Endothelial cell of umbilical vein (primary cell): ENCODE measurements at regions not wholly inside any gene's neighbourhood (a gene's known extent, or its start where the extent isn't known, plus 50 kb on each side); places are given as distances from the start of the nearest gene placed in this dataset.

Source experiments
- BruUV-seq: library from RNA; stranded (reverse); fragments of 400-500 nt; replicated peaks from 2 replicates; lab custom pipeline; 2021; lab: Mats Ljungman, UMichigan
- CTCF ChIA-PET: fragments of 300-600, 350-600 bp; sonication (Branson Sonifier 250); formaldehyde crosslinking; loops from one replicate; lab custom pipeline; 2021; ENCODE audit warnings: antibody characterized with exemption, inconsistent platforms; lab: Charles Lee
- POLR2A ChIA-PET: fragments of 300-600, 350-600 bp; sonication (Branson Sonifier 250); formaldehyde crosslinking; loops from one replicate; lab custom pipeline; 2021; ENCODE audit warnings: antibody characterized with exemption, inconsistent platforms; lab: Charles Lee
- DNase-seq: peaks from one replicate; pipeline ENCODE4 v3.0.0-alpha.2; 2011; ENCODE audit warnings: low read depth, low spot score
- FAIRE-seq: peaks from 2 replicates; lab custom pipeline; 2011; peaks lifted over from hg19 to GRCh38; lab: Jason Lieb, UNC
- H2AFZ ChIP-seq: 2 replicates; pipeline ENCODE4 v1.6.0; 2012; ENCODE audit warnings: low read depth, low read length, control low read depth, inconsistent platforms
- H3K27ac ChIP-seq: 2 replicates; pipeline ENCODE4 v1.5.1; 2011; ENCODE audit warnings: low read depth, mild to moderate bottlenecking, control low read depth, low read length, moderate library complexity; ENCODE audit not compliant: insufficient read depth
- H3K27me3 ChIP-seq, 2 experiments: 2 replicates each; pipeline versions ENCODE4 v1.6.0 to v1.6.1; 2011; ENCODE audit warnings: low read length in 2 of 2, mixed read lengths in 1 of 2; ENCODE audit not compliant: control insufficient read depth in 2 of 2, insufficient read depth in 2 of 2
- H3K36me3 ChIP-seq, 2 experiments: 2 replicates in 1 of 2; 3 replicates in 1 of 2; pipeline ENCODE4 v1.5.1; 2011; ENCODE audit warnings: low read length in 2 of 2, mild to moderate bottlenecking in 1 of 2, moderate library complexity in 1 of 2; ENCODE audit not compliant: control insufficient read depth in 2 of 2, insufficient read depth in 2 of 2; ENCODE audit errors: extremely low read depth in 1 of 2
- H3K4me1 ChIP-seq: 3 replicates; pipeline ENCODE4 v1.5.1; 2011; ENCODE audit warnings: mild to moderate bottlenecking, low read length; ENCODE audit not compliant: control insufficient read depth, insufficient read depth; ENCODE audit errors: extremely low read depth
- H3K4me2 ChIP-seq: 2 replicates; pipeline ENCODE4 v1.6.1; 2011; ENCODE audit warnings: low read length, control low read depth, mixed read lengths; ENCODE audit not compliant: insufficient read depth
- H3K4me3 ChIP-seq, 3 experiments: fragments of 200-600 bp in 1 of 3; sonication (generic), shearing (Covaris generic) in 1 of 3; replicated peaks in 1 of 3; 2 replicates each; pipeline ENCODE4 v1.5.1; 2011 to 2016; ENCODE audit warnings: control low read depth in 3 of 3, low read length in 3 of 3, mild to moderate bottlenecking in 2 of 3, inconsistent platforms in 1 of 3, low read depth in 1 of 3, moderate library complexity in 1 of 3; ENCODE audit not compliant: insufficient read depth in 1 of 3
- H3K79me2 ChIP-seq: 2 replicates; pipeline ENCODE4 v1.6.0; 2012; ENCODE audit warnings: low read length, inconsistent platforms; ENCODE audit not compliant: control insufficient read depth, insufficient read depth
- H3K9ac ChIP-seq: replicated peaks from 2 replicates; pipeline ENCODE3; 2011; ENCODE audit warnings: low read length, control low read depth; ENCODE audit not compliant: insufficient read depth; ENCODE audit errors: extremely low read depth
- H3K9me1 ChIP-seq: replicated peaks from 3 replicates; pipeline ENCODE4 v1.6.0; 2011; ENCODE audit warnings: mild to moderate bottlenecking, low read length; ENCODE audit not compliant: control insufficient read depth, insufficient read depth; ENCODE audit errors: extremely low read depth
- H3K9me3 ChIP-seq: replicated peaks from 2 replicates; pipeline ENCODE4 v1.5.1; 2012; ENCODE audit warnings: low read length, inconsistent platforms; ENCODE audit not compliant: control insufficient read depth, insufficient read depth
- H4K20me1 ChIP-seq: replicated peaks from 2 replicates; pipeline ENCODE3; 2011; ENCODE audit warnings: mild to moderate bottlenecking, low read length; ENCODE audit not compliant: control insufficient read depth, insufficient read depth; ENCODE audit errors: extremely low read depth
- EZH2 ChIP-seq: IDR thresholded peaks from 2 replicates; pipeline ENCODE4 v1.6.1; 2012; ENCODE audit warnings: borderline replicate concordance, low read depth, mild to moderate bottlenecking, moderate library complexity, low read length, inconsistent platforms; ENCODE audit not compliant: severe bottlenecking
- GATA2 ChIP-seq: IDR thresholded peaks from 2 replicates; pipeline ENCODE4 v1.7.0; 2011; ENCODE audit warnings: low read depth, mild to moderate bottlenecking, moderate library complexity, mixed read lengths, low read length; ENCODE audit not compliant: insufficient read length, insufficient read depth
- JUN ChIP-seq: IDR thresholded peaks from 2 replicates; pipeline ENCODE4 v1.6.1; 2011; ENCODE audit warnings: borderline replicate concordance, low read depth; ENCODE audit not compliant: insufficient read length, insufficient read depth
- MYC ChIP-seq: IDR thresholded peaks from one replicate; pipeline ENCODE4 v1.6.1; 2011; ENCODE audit warnings: mild to moderate bottlenecking, low read depth, low read length
- POLR2AphosphoS5 ChIP-seq: IDR thresholded peaks from 2 replicates; pipeline ENCODE4 v1.6.1; 2012; ENCODE audit warnings: low read depth, mild to moderate bottlenecking, control low read depth, low read length, moderate library complexity; ENCODE audit not compliant: insufficient read depth
- dilution Hi-C: fragments of 300-500 bp; cut with MboI; formaldehyde crosslinking; loops from one replicate; pipeline ENCODE4 v1.15.0; 2019; ENCODE audit warnings: low sequenced_read_pairs; ENCODE audit not compliant: extremely low pct_ligation_motif_present
- intact Hi-C: fragments of 100-400 bp; cut with micrococcal nuclease; formaldehyde crosslinking; loops from one replicate; pipeline ENCODE4 v1.10.0; 2022
- TF ChIP-seq, protein P1 (sequence below): IDR thresholded peaks from 2 replicates; pipeline ENCODE4 v1.6.1; 2011; ENCODE audit not compliant: insufficient read depth, insufficient read length
- TF ChIP-seq, protein P2 (sequence below), 2 donors: IDR thresholded peaks; 1 replicate in 1 of 2; 2 replicates in 1 of 2; pipeline ENCODE4 v1.5.1; 2011; ENCODE audit warnings: low read length in 2 of 2, mild to moderate bottlenecking in 2 of 2, moderate library complexity in 2 of 2, control low read depth in 1 of 2, inconsistent platforms in 1 of 2, low read depth in 1 of 2; ENCODE audit not compliant: insufficient read depth in 1 of 2; ENCODE audit errors: extremely low read depth in 1 of 2

DNA sequence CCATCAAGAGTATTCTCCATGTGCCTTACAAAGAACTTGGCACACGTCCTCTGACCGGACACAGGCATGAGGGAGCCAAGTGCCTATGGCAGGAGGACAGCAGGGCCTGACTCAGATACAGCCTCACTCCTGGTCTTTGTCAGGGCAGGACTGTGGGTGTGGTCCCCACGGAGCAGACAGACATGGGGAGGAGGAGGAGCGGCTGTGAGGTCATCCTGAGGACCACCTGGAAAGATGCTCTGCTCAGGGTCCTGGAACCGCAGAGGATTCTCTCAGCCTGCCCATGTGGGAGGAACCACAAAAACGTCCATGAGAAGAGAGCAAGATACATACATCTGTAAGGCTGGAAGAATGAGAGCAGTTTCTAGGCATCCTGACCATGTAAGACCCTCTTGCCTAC is 576.3 kb downstream of the BRD1 start:
- no peak for TF ChIP-seq JUN
- no peak for TF ChIP-seq MYC
- no peak for TF ChIP-seq POLR2AphosphoS5
- no peak for TF ChIP-seq EZH2
- TF ChIP-seq, protein P1, sequence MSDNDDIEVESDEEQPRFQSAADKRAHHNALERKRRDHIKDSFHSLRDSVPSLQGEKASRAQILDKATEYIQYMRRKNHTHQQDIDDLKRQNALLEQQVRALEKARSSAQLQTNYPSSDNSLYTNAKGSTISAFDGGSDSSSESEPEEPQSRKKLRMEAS = no peak
- FAIRE-seq = no peak
- no peaks in the 10 kb centered on the region for H3K79me2 ChIP-seq
- dilution Hi-C loops (no loop called here), intact Hi-C loops (no loop called here)
- no peaks in the 10 kb centered on the region for H4K20me1 ChIP-seq
- peaks cover 19% of the 10 kb centered on the region for H3K9me3 ChIP-seq
- H3K4me1 ChIP-seq = no peaks in the 10 kb centered on the region
- no peak overlapping the region for H3K4me3 ChIP-seq
- H2AFZ ChIP-seq = no peak overlapping the region
- no peaks in the 10 kb centered on the region for H3K36me3 ChIP-seq
- H3K27ac ChIP-seq = no peak overlapping the region
- H3K9me1 ChIP-seq = no peaks in the 10 kb centered on the region
- DNase-seq = no peak
- H3K9ac ChIP-seq = no peak overlapping the region
- no TSS peak for BruUV-seq
- POLR2A ChIA-PET = no interaction called here
- no peaks in the 10 kb centered on the region for H3K27me3 ChIP-seq
- H3K4me2 ChIP-seq = no peak overlapping the region
- CTCF ChIA-PET = no interaction called here

DNA sequence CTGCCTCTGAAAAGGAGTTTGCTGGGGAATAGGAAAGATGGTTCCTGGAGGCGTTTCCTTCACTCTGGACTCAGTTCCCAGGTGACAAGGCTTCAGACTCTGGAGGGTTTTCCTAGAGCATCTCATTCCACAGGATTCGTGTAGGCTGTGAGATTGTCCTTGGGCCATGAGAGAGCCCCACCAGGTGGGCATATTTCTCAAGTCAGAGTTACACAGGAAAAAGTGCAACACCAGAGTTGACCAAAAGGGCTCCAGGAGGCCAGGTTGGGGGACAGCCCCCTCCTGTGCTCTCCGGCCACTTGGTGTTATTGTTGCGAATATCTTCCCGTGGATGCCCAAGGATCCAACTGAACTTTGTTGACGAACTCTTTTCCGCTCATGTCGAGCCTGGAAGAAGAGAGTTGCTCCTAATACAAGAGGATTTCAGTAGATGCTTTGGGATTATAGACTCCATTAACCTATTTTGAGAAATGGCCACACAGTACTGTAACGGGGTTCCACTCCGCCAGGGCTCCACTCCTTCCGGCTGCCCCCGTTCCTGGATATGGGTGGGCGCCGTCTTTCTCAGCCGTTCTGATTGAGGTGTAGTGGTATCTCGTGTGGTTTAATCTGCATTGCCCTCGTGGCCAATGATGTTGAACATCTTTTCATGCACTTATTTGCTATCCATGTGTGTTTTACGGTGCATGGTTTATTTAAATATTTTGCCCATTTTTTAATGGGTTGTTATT is 580.3 kb downstream of the BRD1 start:
- H3K4me1 ChIP-seq = no peaks in the 10 kb centered on the region
- H3K27ac ChIP-seq = no peak overlapping the region
- H3K4me2 ChIP-seq = no peak overlapping the region
- no TSS peak for BruUV-seq
- dilution Hi-C loops (no loop called here), intact Hi-C loops (no loop called here)
- no peaks in the 10 kb centered on the region for H3K27me3 ChIP-seq
- POLR2A ChIA-PET = no interaction called here
- H3K9ac ChIP-seq = no peak overlapping the region
- CTCF ChIA-PET = no interaction called here
- FAIRE-seq (no peak), DNase-seq (no peak)
- H2AFZ ChIP-seq = no peak overlapping the region
- H3K4me3 ChIP-seq = no peak overlapping the region
- no peaks in the 10 kb centered on the region for H3K79me2 ChIP-seq
- no peaks in the 10 kb centered on the region for H3K36me3 ChIP-seq
- no peaks in the 10 kb centered on the region for H4K20me1 ChIP-seq
- H3K9me1 ChIP-seq = no peaks in the 10 kb centered on the region
- H3K9me3 ChIP-seq = peaks cover 12% of the 10 kb centered on the region
- no peak for TF ChIP-seq GATA2
- TF ChIP-seq JUN = no peak
- TF ChIP-seq EZH2 = no peak
- TF ChIP-seq, protein P2, sequence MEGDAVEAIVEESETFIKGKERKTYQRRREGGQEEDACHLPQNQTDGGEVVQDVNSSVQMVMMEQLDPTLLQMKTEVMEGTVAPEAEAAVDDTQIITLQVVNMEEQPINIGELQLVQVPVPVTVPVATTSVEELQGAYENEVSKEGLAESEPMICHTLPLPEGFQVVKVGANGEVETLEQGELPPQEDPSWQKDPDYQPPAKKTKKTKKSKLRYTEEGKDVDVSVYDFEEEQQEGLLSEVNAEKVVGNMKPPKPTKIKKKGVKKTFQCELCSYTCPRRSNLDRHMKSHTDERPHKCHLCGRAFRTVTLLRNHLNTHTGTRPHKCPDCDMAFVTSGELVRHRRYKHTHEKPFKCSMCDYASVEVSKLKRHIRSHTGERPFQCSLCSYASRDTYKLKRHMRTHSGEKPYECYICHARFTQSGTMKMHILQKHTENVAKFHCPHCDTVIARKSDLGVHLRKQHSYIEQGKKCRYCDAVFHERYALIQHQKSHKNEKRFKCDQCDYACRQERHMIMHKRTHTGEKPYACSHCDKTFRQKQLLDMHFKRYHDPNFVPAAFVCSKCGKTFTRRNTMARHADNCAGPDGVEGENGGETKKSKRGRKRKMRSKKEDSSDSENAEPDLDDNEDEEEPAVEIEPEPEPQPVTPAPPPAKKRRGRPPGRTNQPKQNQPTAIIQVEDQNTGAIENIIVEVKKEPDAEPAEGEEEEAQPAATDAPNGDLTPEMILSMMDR (IDR thresholded peaks at IDR 0.05; ENCODE audit: extremely low read depth in 1 of 2, insufficient read depth in 1 of 2, low read depth in 1 of 2, low read length in 2 of 2) = no peak
- no peak for TF ChIP-seq MYC
